ENCODE measurements at regions not wholly inside any gene's neighbourhood (a gene's known extent, or its start where the extent isn't known, plus 50 kb on each side); places are given as distances from the start of the nearest gene placed in this dataset.

DNA sequence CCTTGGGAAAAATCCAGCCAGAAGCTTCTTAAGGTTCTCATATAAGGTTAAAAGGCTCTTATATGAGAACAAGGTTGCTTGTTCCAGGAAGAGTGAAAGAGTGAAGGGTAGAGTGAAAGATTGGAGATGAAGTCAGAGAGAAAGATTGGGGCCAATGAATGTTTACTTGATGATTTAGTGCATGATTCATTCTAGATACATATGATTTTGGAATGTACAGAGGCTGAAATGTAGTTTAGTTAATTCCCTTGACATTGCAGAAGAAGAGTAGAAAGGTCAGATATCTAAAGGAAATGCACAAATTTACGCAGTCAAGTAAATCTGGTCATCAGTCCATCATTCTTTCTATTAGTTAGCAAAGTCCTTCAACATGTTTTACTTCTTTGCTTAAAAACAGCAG is 619.8 kb upstream of the ZNF717 start:
- no peak for TF ChIP-seq EZH2 (IDR thresholded peaks at IDR 0.05; ENCODE audit: low read length, unreplicated experiment)
- TF ChIP-seq, protein P1, sequence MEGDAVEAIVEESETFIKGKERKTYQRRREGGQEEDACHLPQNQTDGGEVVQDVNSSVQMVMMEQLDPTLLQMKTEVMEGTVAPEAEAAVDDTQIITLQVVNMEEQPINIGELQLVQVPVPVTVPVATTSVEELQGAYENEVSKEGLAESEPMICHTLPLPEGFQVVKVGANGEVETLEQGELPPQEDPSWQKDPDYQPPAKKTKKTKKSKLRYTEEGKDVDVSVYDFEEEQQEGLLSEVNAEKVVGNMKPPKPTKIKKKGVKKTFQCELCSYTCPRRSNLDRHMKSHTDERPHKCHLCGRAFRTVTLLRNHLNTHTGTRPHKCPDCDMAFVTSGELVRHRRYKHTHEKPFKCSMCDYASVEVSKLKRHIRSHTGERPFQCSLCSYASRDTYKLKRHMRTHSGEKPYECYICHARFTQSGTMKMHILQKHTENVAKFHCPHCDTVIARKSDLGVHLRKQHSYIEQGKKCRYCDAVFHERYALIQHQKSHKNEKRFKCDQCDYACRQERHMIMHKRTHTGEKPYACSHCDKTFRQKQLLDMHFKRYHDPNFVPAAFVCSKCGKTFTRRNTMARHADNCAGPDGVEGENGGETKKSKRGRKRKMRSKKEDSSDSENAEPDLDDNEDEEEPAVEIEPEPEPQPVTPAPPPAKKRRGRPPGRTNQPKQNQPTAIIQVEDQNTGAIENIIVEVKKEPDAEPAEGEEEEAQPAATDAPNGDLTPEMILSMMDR (conservative IDR thresholded peaks at IDR 0.05; ENCODE audit: low read depth, low read length): no peak
